Spleen (tissue), 7 donors: ENCODE measurements at regions not wholly inside any gene's neighbourhood (a gene's known extent, or its start where the extent isn't known, plus 50 kb on each side); places are given as distances from the start of the nearest gene placed in this dataset.

ENCODE experiments used
- POLR2AphosphoS5 ChIP-seq, 3 donors: sonication (generic); formaldehyde crosslinking; IDR thresholded peaks; one replicate each; pipeline ENCODE4 v1.5.1; 2017; ENCODE audit warnings: antibody characterized with exemption in 3 of 3
- TF ChIP-seq, protein P1 (sequence below), 11 experiments: fragments of 200-600 bp in 7 of 11; fragments of 450-650 bp in 4 of 11; sonication (generic) in 4 of 11; IDR thresholded peaks in 8 of 11; conservative IDR thresholded peaks in 3 of 11; 1 replicate in 7 of 11; 2 replicates in 4 of 11; pipeline versions ENCODE4 v1.4.0 to v1.8.0; 2016 to 2021; ENCODE audit warnings: antibody characterized with exemption in 11 of 11, inconsistent platforms in 4 of 11, mild to moderate bottlenecking in 1 of 11
- donor health status: DM: no; HTN: no; CAD: no; lungs with moderate emphysema.
- donor health status: DM: no; HTN: no; CAD: no.
- donor health status: DM: no; HTN: no; CAD: no.

DNA sequence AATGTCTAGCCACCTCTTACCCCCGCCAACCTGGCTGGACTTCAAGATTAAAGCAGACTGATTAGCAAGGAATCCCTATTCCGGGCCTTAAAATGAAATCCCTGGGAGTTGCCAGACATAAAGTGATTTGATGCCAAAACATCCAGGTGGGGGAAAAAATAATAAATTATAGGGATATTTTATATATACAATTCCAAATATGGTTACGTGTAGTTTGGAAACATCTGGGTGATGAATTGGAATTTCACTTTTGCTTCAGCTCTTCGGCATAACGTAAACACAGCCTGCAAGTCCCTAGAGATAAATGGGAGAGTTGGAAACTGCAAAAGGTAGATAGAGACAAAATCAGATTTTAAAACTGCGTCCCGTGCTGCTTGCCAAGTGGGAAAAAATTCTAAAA is 545.5 kb upstream of the MDFIC2 start:
- TF ChIP-seq, protein P1, sequence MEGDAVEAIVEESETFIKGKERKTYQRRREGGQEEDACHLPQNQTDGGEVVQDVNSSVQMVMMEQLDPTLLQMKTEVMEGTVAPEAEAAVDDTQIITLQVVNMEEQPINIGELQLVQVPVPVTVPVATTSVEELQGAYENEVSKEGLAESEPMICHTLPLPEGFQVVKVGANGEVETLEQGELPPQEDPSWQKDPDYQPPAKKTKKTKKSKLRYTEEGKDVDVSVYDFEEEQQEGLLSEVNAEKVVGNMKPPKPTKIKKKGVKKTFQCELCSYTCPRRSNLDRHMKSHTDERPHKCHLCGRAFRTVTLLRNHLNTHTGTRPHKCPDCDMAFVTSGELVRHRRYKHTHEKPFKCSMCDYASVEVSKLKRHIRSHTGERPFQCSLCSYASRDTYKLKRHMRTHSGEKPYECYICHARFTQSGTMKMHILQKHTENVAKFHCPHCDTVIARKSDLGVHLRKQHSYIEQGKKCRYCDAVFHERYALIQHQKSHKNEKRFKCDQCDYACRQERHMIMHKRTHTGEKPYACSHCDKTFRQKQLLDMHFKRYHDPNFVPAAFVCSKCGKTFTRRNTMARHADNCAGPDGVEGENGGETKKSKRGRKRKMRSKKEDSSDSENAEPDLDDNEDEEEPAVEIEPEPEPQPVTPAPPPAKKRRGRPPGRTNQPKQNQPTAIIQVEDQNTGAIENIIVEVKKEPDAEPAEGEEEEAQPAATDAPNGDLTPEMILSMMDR (IDR thresholded peaks at IDR 0.05 in 8 of 11, conservative IDR thresholded peaks at IDR 0.05 in 3 of 11): no peak
- TF ChIP-seq POLR2AphosphoS5 (IDR thresholded peaks at IDR 0.05): no peak
